GM23338 (cell line): ENCODE measurements at regions not wholly inside any gene's neighbourhood (a gene's known extent, or its start where the extent isn't known, plus 50 kb on each side); places are given as distances from the start of the nearest gene placed in this dataset.

Experiments
- ATAC-seq: fragments of 200-7000 bp; cut with Tn5 transposase; 3 replicates; pipeline ENCODE4 v1.9.1; 2020
- DNase-seq: peaks from one replicate; pipeline ENCODE4 v3.0.0-alpha.2; 2015; ENCODE audit warnings: low spot score
- H2AFZ ChIP-seq: fragments of 200-600 bp; sonication (generic); 2 replicates; pipeline ENCODE4 v1.8.0; 2016; ENCODE audit warnings: antibody characterized with exemption, mild to moderate bottlenecking, moderate library complexity
- H3F3A ChIP-seq: fragments of 200-600 bp; sonication (generic); replicated peaks from 2 replicates; pipeline ENCODE4 v1.8.0; 2017; ENCODE audit warnings: antibody characterized with exemption, mixed run types, low read depth
- H3K27ac ChIP-seq: fragments of 200-600 bp; sonication (generic); 2 replicates; pipeline ENCODE4 v1.6.1; 2016; ENCODE audit warnings: low read depth
- H3K27me3 ChIP-seq: fragments of 200-600 bp; sonication (generic); 2 replicates; pipeline ENCODE4 v1.8.0; 2016; ENCODE audit warnings: mild to moderate bottlenecking, mixed run types, moderate library complexity; ENCODE audit not compliant: insufficient read depth
- H3K36me3 ChIP-seq: fragments of 200-600 bp; sonication (generic); 2 replicates; pipeline ENCODE4 v1.8.0; 2016; ENCODE audit warnings: mild to moderate bottlenecking; ENCODE audit not compliant: insufficient read depth
- H3K4me1 ChIP-seq: fragments of 200-600 bp; sonication (generic); 2 replicates; pipeline ENCODE4 v1.8.0; 2016; ENCODE audit warnings: mild to moderate bottlenecking, moderate library complexity; ENCODE audit not compliant: insufficient read depth
- H3K4me2 ChIP-seq: fragments of 200-600 bp; sonication (generic); 2 replicates; pipeline ENCODE4 v1.7.1; 2017; ENCODE audit warnings: mixed run types
- H3K4me3 ChIP-seq: fragments of 200-600 bp; sonication (generic); 2 replicates; pipeline ENCODE4 v1.6.1; 2016; ENCODE audit warnings: mixed run types
- H3K79me2 ChIP-seq: fragments of 200-600 bp; sonication (generic); replicated peaks from 2 replicates; pipeline ENCODE4 v1.8.0; 2017; ENCODE audit warnings: mild to moderate bottlenecking; ENCODE audit not compliant: insufficient read depth
- H3K9me2 ChIP-seq: fragments of 200-600 bp; sonication (generic); 2 replicates; pipeline ENCODE4 v1.8.0; 2017; ENCODE audit not compliant: insufficient read depth
- H4K20me1 ChIP-seq: fragments of 200-600 bp; sonication (generic); replicated peaks from 2 replicates; pipeline ENCODE4 v1.8.0; 2017; ENCODE audit warnings: mild to moderate bottlenecking; ENCODE audit not compliant: insufficient read depth
- H3K27ac Mint-ChIP-seq: 2 replicates; pipeline ENCODE4 v1.8.0; 2020; ENCODE audit warnings: inconsistent platforms, mild to moderate bottlenecking, moderate library complexity, mixed read lengths
- H3K27me3 Mint-ChIP-seq: 3 replicates; pipeline ENCODE4 v1.8.0; 2022; ENCODE audit warnings: low read depth, mild to moderate bottlenecking, moderate library complexity, mixed read lengths, inconsistent platforms; ENCODE audit not compliant: insufficient read depth, poor library complexity
- H3K36me3 Mint-ChIP-seq: 3 replicates; pipeline ENCODE4 v1.8.0; 2021; ENCODE audit warnings: low read depth, mild to moderate bottlenecking, inconsistent platforms, moderate library complexity, mixed read lengths
- H3K4me1 Mint-ChIP-seq: 3 replicates; pipeline ENCODE4 v1.8.0; 2020; ENCODE audit warnings: mild to moderate bottlenecking, inconsistent platforms, mixed read lengths
- H3K4me3 Mint-ChIP-seq: 3 replicates; pipeline ENCODE4 v1.8.0; 2021; ENCODE audit warnings: moderate library complexity, mild to moderate bottlenecking, inconsistent platforms, mixed read lengths
- H3K9me3 Mint-ChIP-seq: 3 replicates; pipeline ENCODE4 v1.8.0; 2020; ENCODE audit warnings: moderate library complexity, mild to moderate bottlenecking, inconsistent platforms, mixed read lengths
- CREB1 ChIP-seq: fragments of 250-450 bp; sonication (Bioruptor Pico); IDR thresholded peaks from 2 replicates; pipeline ENCODE4 v1.5.0; 2020; ENCODE audit warnings: low read depth, mild to moderate bottlenecking, moderate library complexity
- JUNB ChIP-seq: IDR thresholded peaks from one replicate; pipeline ENCODE4 v1.6.1; 2016; ENCODE audit warnings: antibody characterized with exemption; ENCODE audit not compliant: unreplicated experiment
- NANOG ChIP-seq: IDR thresholded peaks from 2 replicates; pipeline ENCODE4 v1.6.1; 2016; ENCODE audit warnings: antibody characterized with exemption, borderline replicate concordance
- POLR2AphosphoS5 ChIP-seq: IDR thresholded peaks from 2 replicates; pipeline ENCODE4 v1.6.1; 2016; ENCODE audit warnings: antibody characterized with exemption, low read depth
- REST ChIP-seq: IDR thresholded peaks from one replicate; pipeline ENCODE4 v1.6.1; 2018; ENCODE audit warnings: antibody characterized with exemption; ENCODE audit not compliant: unreplicated experiment
- STAT1 ChIP-seq: IDR thresholded peaks from one replicate; pipeline ENCODE4 v1.6.1; 2016; ENCODE audit warnings: antibody characterized with exemption; ENCODE audit not compliant: unreplicated experiment
- ZNF114 ChIP-seq: fragments of 250-450 bp; sonication (Bioruptor Pico); IDR thresholded peaks from 2 replicates; pipeline ENCODE4 v1.5.0; 2020; ENCODE audit warnings: mild to moderate bottlenecking, moderate library complexity
- ZNF331 ChIP-seq: fragments of 250-450 bp; sonication (Bioruptor Pico); IDR thresholded peaks from 2 replicates; pipeline ENCODE4 v1.5.0; 2020; ENCODE audit warnings: low read depth, mild to moderate bottlenecking, moderate library complexity
- TF ChIP-seq, protein P1 (sequence below): IDR thresholded peaks from 2 replicates; pipeline ENCODE4 v1.6.1; 2016; ENCODE audit warnings: antibody characterized with exemption

DNA sequence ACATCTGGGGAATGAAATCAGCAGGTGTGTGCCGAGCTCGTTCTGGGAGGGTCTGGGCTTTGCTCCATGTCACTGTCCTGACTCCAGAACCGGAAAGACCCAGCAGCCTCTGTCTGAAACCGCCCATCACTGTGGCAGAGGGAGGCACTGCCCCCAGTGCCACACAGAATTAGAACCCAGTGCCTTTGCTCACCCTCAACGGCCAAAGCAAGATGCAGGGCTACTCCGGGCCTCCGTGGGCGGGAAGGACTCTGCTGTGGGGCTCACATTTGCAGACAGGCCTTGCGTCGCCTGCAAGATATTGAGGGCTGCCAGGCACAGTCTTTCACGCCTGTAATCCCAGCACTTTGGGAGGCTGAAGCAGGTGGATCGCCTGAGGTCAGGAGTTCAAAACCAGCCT, 219.2 kb upstream of the PPP2R2D start (continued):
- TF ChIP-seq REST (no peak), CREB1 (no peak), POLR2AphosphoS5 (no peak), NANOG (no peak), STAT1 (no peak), ZNF114 (CRISPR knock-in tag) (no peak), JUNB (no peak)
- TF ChIP-seq, protein P1, sequence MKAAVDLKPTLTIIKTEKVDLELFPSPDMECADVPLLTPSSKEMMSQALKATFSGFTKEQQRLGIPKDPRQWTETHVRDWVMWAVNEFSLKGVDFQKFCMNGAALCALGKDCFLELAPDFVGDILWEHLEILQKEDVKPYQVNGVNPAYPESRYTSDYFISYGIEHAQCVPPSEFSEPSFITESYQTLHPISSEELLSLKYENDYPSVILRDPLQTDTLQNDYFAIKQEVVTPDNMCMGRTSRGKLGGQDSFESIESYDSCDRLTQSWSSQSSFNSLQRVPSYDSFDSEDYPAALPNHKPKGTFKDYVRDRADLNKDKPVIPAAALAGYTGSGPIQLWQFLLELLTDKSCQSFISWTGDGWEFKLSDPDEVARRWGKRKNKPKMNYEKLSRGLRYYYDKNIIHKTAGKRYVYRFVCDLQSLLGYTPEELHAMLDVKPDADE = no peak

DNA sequence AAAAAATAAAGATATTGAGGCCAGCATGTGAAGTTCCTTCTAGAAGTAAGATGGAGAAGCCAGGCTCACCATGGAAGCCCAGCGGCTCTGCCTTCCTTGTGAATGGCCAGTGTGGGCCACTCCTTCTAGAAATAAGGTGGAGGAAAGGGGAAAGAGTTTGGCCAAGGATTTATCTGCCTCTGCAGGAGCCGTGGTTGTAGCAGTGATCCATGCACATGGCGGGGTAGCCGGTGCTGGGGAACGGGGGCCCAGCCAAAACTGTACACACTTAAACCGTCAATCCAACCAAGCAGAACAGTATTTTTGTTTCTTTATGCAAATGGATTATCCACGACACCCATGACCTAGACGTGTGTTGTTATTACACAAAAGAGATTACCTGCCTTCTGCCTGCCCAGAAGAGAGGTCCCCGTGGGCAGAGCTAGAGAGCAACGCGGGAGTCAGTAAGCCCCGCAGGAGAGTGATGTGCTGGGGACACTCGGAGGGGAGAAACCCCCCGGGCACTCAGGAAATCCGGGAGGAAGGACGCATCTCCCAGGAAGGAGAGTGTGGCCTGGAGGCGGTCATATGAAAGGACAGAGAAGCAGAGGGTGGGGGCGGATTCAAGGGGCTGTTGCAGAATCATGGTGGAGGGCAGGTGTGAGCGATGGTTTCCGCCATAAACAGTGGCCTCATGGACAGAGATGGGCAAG, 218.4 kb upstream of the PPP2R2D start:
- DNase-seq (no peak), ATAC-seq (no peak)
- Mint-ChIP-seq H3K36me3 (no peaks in the 10 kb centered on the region; the same call in 2 of the 3 replicates), H3K4me1 (peaks cover 12% of the 10 kb centered on the region), H3K27me3 (peaks cover 26% of the 10 kb centered on the region), H3K4me3 (no peak overlapping the region), H3K9me3 (no peaks in the 10 kb centered on the region; the same call in 1 of the 3 replicates), H3K27ac (no peak overlapping the region)
- Histone ChIP-seq H3F3A (no peaks in the 10 kb centered on the region), H3K27ac (no peak overlapping the region), H3K4me1 (peaks cover 4% of the 10 kb centered on the region; the same call in 1 of the 2 replicates), H4K20me1 (no peaks in the 10 kb centered on the region), H3K4me3 (no peak overlapping the region), H3K9me2 (peaks cover 4% of the 10 kb centered on the region; the same call in 1 of the 2 replicates), H3K79me2 (no peaks in the 10 kb centered on the region), H2AFZ (no peak overlapping the region), H3K4me2 (no peak overlapping the region), H3K36me3 (no peaks in the 10 kb centered on the region), H3K27me3 (no peaks in the 10 kb centered on the region)
- TF ChIP-seq ZNF331 (CRISPR knock-in tag) = no peak
